NCI-H526 (cell line): ENCODE measurements at regions not wholly inside any gene's neighbourhood (a gene's known extent, or its start where the extent isn't known, plus 50 kb on each side); places are given as distances from the start of the nearest gene placed in this dataset.

ENCODE experiments used
- DNase-seq, 2 experiments: peaks; one replicate each; lab custom pipeline; 2025; lab: John Stamatoyannopoulos, UW

- DNase-seq = no peak
Observed at GRCh38 chr14:54209511-54210250, 187.1 kb upstream of the CDKN3 start.

- no peak for DNase-seq
Observed at GRCh38 chr14:54211551-54212308, 185.1 kb upstream of the CDKN3 start.

DNA sequence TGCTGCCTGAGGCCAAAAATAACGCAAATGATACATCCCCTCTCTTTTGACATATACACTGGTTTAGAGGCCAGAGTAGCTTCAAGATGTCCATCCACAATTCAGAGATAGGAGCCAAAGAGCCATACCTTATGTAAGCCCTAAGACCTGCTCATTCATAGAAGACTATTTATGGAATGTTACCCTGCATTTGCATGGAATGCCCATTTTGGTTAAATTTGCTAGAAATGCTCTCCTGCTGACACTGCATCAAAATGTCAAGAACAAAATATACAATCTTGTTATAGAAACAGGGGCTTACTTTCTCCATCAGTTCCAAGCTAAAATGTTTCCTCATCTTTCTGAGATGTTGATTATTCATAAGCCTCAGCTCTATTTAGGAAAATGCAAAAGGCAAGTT lies 183.3 kb upstream of the CDKN3 start:
- no peak for DNase-seq

DNA sequence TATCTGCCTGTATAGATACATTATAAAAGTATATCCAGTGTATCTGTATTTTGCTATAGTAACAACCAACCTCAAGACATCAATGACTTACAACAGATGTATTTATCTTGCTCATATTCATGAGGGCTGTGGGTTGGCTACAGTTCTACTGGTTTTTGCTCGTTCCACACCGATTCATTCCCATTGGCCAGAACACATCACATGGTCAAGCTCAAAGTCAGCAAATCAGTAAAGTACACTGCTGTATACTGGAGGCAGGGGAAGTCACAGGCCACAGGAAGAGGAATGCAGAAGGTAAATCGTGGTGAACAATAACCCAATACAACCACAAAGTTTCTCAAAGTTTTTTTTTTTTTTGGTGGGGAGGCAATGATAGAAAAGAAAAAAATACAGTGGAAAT lies 180.0 kb upstream of the CDKN3 start:
- DNase-seq = no peak

DNA sequence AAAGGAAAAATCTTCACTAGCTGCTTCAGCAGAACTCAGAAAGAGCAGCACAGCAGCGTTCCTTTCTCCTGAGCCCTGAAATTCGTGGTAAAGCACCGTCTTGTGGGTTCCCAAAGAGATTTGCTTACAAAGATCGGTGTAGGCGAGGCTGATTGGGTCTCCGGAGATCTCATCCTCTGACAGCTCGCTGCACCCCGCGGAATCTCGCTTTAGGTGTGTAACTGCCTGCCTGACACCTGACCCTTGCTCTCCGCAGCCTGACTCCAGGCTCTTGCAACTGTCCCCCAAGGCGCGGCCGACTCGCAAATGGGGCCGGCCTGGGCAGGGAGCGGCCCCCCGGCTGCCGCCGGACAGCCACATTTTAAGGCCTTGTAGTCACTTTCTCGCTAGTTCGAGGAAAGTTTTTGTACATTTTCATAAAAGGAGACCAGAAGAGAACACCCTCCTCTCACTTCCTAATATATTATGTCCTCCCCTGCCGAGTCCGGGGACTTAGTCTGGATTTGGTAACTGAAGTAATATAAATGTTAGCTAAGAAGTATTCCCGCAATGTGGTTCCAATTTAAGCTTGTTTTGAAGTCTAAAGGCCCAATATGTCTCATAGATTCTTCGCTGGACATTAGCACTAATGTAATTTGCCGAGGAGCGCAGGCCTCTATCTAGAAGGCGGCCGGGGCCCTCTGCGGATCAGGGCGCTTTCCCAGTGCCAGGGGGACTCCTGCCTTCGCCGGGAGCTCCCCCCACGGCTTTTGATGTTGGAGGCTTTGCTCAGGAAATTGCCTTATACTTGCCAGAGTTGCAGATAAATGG lies 177.3 kb upstream of the CDKN3 start:
- DNase-seq = no peak

GRCh38 chr14:54220071-54220703 lies 176.6 kb upstream of the CDKN3 start:
- no peak for DNase-seq

DNA sequence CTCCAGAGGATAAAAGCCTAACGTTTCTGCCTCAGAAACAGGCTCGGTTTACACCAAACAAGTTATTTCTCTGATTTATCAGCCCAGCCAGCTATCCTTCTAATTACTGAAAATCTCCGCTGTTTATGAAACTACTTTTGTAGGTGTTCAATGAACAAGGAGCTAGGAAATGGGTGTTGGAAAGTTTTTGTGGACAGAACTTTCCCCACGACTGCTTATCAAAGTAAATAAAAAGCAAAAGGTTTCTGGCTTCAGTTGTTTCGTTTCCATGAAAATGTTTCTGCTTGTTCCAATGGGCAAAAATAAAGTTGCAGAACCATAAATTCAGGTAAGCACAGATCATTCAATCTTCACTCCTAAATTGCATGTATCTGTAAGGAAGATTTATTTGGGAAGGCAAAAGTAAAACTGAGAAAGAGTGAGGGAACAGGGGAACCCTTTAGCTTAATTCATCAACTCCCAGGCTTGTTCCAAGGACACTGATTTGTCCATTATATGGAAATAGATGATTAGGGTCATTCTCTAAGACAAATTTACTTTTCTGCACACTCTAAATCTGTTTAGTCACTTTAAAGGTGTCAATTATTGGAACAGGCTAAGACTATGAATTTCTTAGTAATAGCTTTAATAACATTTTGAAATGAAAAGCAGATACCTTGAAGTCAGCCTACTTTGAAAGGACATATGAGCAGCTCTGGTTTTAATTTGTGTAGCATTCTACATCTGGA lies 175.9 kb upstream of the CDKN3 start:
- DNase-seq = no peak

GRCh38 chr14:54221432-54221803 lies 175.4 kb upstream of the CDKN3 start:
- no peak for DNase-seq

GRCh38 chr14:54221971-54222370 lies 174.8 kb upstream of the CDKN3 start:
- DNase-seq = no peak

DNA sequence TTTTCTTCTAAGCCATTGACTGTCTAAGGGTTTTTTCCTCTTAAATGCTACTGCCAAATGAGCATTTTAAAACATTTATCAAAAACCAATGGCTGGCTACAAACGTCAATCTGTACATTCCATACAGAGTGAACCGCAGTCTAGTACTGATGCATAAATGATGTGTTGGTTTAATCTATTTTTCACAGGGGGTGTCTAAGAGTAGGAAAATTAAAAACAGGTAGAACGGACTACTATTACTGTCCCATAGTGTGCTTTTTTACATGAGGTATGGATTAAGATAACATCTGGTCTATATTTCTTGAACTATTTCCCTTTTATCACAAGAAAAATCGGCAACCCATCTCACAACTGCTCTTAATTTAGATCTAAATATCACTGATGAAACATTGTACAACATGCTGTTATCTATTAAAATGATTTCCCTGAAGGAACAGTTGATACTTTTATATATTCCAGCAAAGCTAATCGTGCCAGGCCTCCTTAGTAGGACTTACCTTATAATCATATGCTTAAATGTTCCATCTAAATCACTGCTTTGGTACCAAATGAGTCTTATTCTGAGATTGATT lies 172.9 kb upstream of the CDKN3 start:
- no peak for DNase-seq

GRCh38 chr14:54225457-54226060 lies 171.2 kb upstream of the CDKN3 start:
- DNase-seq = no peak

DNA sequence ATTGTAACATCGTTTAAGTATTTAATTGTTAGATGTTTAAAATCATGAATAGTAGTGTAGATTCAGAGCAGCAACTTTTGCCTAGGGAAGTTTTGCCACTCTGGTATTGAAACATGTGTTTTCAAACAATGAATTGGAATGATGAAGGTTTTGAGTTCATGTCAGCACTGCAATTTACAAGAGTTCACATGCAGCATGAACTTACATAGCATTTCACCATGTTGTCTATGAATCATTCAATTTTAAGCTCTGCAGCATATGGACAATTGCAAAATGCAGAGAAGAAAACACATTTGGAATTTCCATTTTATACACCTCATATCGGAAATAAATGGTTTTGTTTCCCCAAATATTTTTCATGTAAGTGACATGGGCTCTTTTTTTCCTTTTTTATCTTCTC lies 170.7 kb upstream of the CDKN3 start:
- DNase-seq = no peak

DNA sequence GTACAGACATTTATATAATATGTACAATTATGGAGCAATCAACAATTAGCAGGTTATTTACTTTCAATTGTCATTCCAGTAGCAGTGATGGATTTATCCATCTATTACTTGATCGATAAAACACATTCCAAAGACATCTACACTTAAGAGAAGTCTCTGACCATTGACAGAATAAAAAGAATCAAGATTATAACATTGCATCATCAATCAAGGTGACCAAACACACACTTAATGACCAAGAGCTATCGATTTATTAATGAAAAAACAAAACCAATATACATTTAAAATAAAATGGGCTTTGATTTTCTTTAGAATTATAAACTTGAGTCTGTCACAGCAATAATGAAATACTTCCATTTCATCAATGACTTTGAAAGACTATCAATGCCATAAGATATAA lies 170.2 kb upstream of the CDKN3 start:
- DNase-seq = no peak

DNA sequence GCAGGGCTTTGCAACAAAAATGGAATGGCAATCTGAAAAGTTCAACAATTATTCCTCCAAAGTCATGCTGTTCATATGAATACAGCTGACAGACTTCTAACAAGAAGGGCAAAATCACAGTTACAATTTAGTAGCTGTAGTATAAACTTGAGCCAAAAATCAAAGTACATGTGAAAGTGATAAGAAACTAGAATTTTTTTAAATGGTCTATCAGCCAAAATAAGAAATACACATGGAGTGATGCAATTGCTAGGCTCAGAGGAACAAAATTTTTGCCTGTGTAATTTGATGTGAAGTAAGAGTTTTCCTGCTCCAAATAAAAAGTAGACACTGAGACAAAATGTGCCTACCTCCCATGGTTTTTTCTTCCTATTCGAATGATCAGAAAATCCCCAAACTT lies 167.7 kb upstream of the CDKN3 start:
- DNase-seq = no peak

GRCh38 chr14:54230645-54231044 lies 166.2 kb upstream of the CDKN3 start:
- DNase-seq = no peak

DNA sequence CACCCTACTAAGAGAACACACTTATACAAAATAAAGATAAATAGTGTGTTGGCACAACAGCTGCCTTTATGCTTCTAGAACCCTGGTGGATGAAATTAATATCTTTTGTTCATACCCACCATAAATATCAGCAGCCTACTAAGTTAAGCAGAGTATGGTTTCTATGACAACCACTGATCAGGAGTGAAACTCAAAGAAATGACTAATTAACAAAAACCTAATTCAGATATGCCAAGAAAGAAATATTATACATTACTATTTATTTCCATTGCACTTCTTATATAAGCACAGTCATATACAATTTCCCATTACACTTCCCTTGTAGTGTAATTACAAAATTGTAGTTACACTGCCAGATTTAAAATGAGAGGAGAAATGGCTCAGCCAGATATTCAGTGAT lies 164.1 kb upstream of the CDKN3 start:
- DNase-seq = no peak

- DNase-seq = no peak
Observed at GRCh38 chr14:54241517-54241916, 155.3 kb upstream of the CDKN3 start.

- no peak for DNase-seq
Observed at GRCh38 chr14:54251356-54251755, 145.5 kb upstream of the CDKN3 start.

DNA sequence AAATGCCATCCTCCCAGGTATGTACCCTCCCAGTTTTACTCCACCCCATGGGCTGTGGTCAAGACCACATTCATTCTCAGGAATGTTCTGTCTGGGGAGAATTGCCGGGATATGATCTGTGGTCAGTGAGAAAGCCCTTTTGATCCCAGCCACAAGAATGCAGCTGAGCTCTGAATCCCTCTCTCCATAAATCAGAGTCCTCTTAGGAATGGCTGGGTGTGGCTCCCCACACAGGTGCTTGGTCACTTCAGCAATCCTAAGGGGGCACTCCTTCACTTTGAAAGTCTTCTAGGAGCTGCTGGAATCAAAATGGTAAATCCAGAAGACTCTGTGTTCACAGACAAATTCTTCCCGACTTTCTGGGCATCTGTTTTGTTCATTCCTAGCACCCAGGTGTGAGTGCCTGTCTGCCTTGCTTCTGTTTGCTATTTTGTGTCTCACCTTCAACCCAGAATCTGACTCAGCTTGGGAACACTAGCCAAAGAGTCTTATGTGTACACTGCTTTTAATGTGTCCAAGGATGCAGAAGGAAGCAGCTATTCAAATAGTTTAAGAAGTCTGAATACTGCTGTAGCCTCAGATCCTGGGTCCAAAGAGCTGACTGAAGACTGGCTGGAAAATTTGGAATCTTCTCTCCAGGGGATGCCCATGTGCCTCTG lies 144.6 kb upstream of the CDKN3 start:
- DNase-seq = no peak

GRCh38 chr14:54253195-54253947 lies 143.4 kb upstream of the CDKN3 start:
- DNase-seq = no peak
